HG02759 (cell line): ENCODE measurements at regions not wholly inside any gene's neighbourhood (a gene's known extent, or its start where the extent isn't known, plus 50 kb on each side); places are given as distances from the start of the nearest gene placed in this dataset.

Experiments
- ATAC-seq: cut with Tn5 transposase; IDR thresholded peaks from one replicate; pipeline ENCODE4 v1.9.1; 2021; ENCODE audit warnings: mild to moderate bottlenecking, moderate library complexity; ENCODE audit not compliant: unreplicated experiment

- ATAC-seq, result no peak
These were observed 82.2 kb downstream of the COPS8 start for GRCh38 chr2:237167934-237168333.

GRCh38 chr2:237170020-237170419 is 84.3 kb downstream of the COPS8 start:
- ATAC-seq, result no peak

- ATAC-seq, result no peak
These were observed 85.7 kb downstream of the COPS8 start for GRCh38 chr2:237171396-237171795.

- no peak for ATAC-seq
These were observed 86.2 kb downstream of the COPS8 start for GRCh38 chr2:237171881-237172280.

GRCh38 chr2:237177052-237177451 is 91.4 kb downstream of the COPS8 start:
- no peak for ATAC-seq

GRCh38 chr2:237177986-237178385 is 92.3 kb downstream of the COPS8 start:
- no peak for ATAC-seq

- ATAC-seq, result no peak
These were observed 92.7 kb downstream of the COPS8 start for GRCh38 chr2:237178396-237178795.

GRCh38 chr2:237179161-237179560 is 93.5 kb downstream of the COPS8 start:
- ATAC-seq, result no peak

- ATAC-seq, result no peak
These were observed 94.5 kb downstream of the COPS8 start for GRCh38 chr2:237180187-237180586.

- ATAC-seq, result no peak
These were observed 95.3 kb downstream of the COPS8 start for GRCh38 chr2:237180987-237181386.

- ATAC-seq, result no peak
These were observed 96.2 kb downstream of the COPS8 start for GRCh38 chr2:237181844-237182243.

- no peak for ATAC-seq
These were observed 96.9 kb downstream of the COPS8 start for GRCh38 chr2:237182422-237183123.

GRCh38 chr2:237184192-237184918 is 98.7 kb downstream of the COPS8 start:
- ATAC-seq, result no peak

- ATAC-seq, result no peak
These were observed 99.3 kb downstream of the COPS8 start for GRCh38 chr2:237184919-237185552.

- no peak for ATAC-seq
These were observed 99.8 kb downstream of the COPS8 start for GRCh38 chr2:237185553-237185925.

GRCh38 chr2:237189799-237190198 is 104.1 kb downstream of the COPS8 start:
- no peak for ATAC-seq

- no peak for ATAC-seq
These were observed 105.5 kb downstream of the COPS8 start for GRCh38 chr2:237190966-237191713.

GRCh38 chr2:237191714-237192081 is 106.0 kb downstream of the COPS8 start:
- no peak for ATAC-seq

GRCh38 chr2:237192881-237193280 is 107.2 kb downstream of the COPS8 start:
- no peak for ATAC-seq

- ATAC-seq, result no peak
These were observed 107.7 kb downstream of the COPS8 start for GRCh38 chr2:237193436-237193835.

- no peak for ATAC-seq
These were observed 108.4 kb downstream of the COPS8 start for GRCh38 chr2:237194081-237194480.
